H1 (cell line): ENCODE measurements at regions not wholly inside any gene's neighbourhood (a gene's known extent, or its start where the extent isn't known, plus 50 kb on each side); places are given as distances from the start of the nearest gene placed in this dataset.

Source experiments
- BCL11A ChIP-seq, 2 experiments: IDR thresholded peaks; one replicate each; pipeline ENCODE4 v1.6.1; 2011; ENCODE audit warnings: low read depth in 2 of 2, low read length in 2 of 2, mild to moderate bottlenecking in 2 of 2
- CHD7 ChIP-seq: fragments of 300-600 bp; sonication (generic); IDR thresholded peaks from 2 replicates; pipeline ENCODE4 v1.7.1; 2012; ENCODE audit warnings: low read length, moderate library complexity, mild to moderate bottlenecking, inconsistent platforms; ENCODE audit not compliant: insufficient replicate concordance
- EP300 ChIP-seq, 2 experiments: IDR thresholded peaks; 1 replicate in 1 of 2; 2 replicates in 1 of 2; pipeline ENCODE4 v1.6.1; 2011 to 2012; ENCODE audit warnings: low read depth in 2 of 2, low read length in 2 of 2, mild to moderate bottlenecking in 2 of 2, borderline replicate concordance in 1 of 2, inconsistent platforms in 1 of 2, moderate library complexity in 1 of 2
- PHF8 ChIP-seq: fragments of 200-600 bp; sonication (generic); conservative IDR thresholded peaks from 2 replicates; pipeline ENCODE4 v1.7.1; 2012; ENCODE audit warnings: low read depth, mild to moderate bottlenecking, inconsistent platforms, low read length, moderate library complexity
- RNF2 ChIP-seq: fragments of 200-900, 300-1000 bp; sonication (generic); IDR thresholded peaks from 2 replicates; pipeline ENCODE4 v1.7.1; 2016; ENCODE audit warnings: borderline replicate concordance, low read depth, mild to moderate bottlenecking, antibody characterized with exemption, low read length; ENCODE audit not compliant: poor library complexity, severe bottlenecking; ENCODE audit errors: missing control alignments
- RXRA ChIP-seq: IDR thresholded peaks from 2 replicates; pipeline ENCODE4 v1.6.1; 2011; ENCODE audit warnings: low read depth, mild to moderate bottlenecking, low read length, moderate library complexity; ENCODE audit not compliant: insufficient read depth
- SIX5 ChIP-seq: IDR thresholded peaks from 2 replicates; pipeline ENCODE4 v1.6.1; 2011; ENCODE audit warnings: mild to moderate bottlenecking, low read depth, low read length
- SRF ChIP-seq: IDR thresholded peaks from 2 replicates; pipeline ENCODE4 v1.6.1; 2011; ENCODE audit warnings: mild to moderate bottlenecking, low read depth, low read length, moderate library complexity
- TEAD4 ChIP-seq: IDR thresholded peaks from 2 replicates; pipeline ENCODE4 v1.6.1; 2012; ENCODE audit warnings: low read depth, low read length, inconsistent platforms, mixed read lengths

- no peak for TF ChIP-seq CHD7
- TF ChIP-seq BCL11A (IDR thresholded peaks at IDR 0.05; ENCODE audit: low read depth in 2 of 2, low read length in 2 of 2), result no peak
- TF ChIP-seq RXRA, result no peak
- no peak for TF ChIP-seq PHF8
- TF ChIP-seq TEAD4, result no peak
- TF ChIP-seq RNF2, result no peak
- TF ChIP-seq SRF, result no peak
- TF ChIP-seq SIX5, result no peak
- no peak for TF ChIP-seq EP300 (IDR thresholded peaks at IDR 0.05; ENCODE audit: borderline replicate concordance in 1 of 2, low read depth in 2 of 2, low read length in 2 of 2)
These were observed 176.7 kb upstream of the ZNF608 start (continued) for GRCh38 chr5:124923131-124923530.
